ENCODE measurements at regions not wholly inside any gene's neighbourhood (a gene's known extent, or its start where the extent isn't known, plus 50 kb on each side); places are given as distances from the start of the nearest gene placed in this dataset.
"Not testable (repeated sequence)": the region's sequence is repeated elsewhere in the genome, so short reads cannot be mapped to it uniquely, and the experiment has no call there.

- DNase-seq: not testable (repeated sequence)
These were observed 235.7 kb downstream of the GOLGA6L6 start for GRCh38 chr15:20305912-20306311.

GRCh38 chr15:20305015-20305465, 236.6 kb downstream of the GOLGA6L6 start:
- not testable (repeated sequence) for DNase-seq

- not testable (repeated sequence) for DNase-seq
These were observed 237.2 kb downstream of the GOLGA6L6 start for GRCh38 chr15:20304282-20305014.

- not testable (repeated sequence) for DNase-seq
These were observed 238.1 kb downstream of the GOLGA6L6 start for GRCh38 chr15:20303248-20304171.

- not testable (repeated sequence) for DNase-seq
These were observed 239.2 kb downstream of the GOLGA6L6 start for GRCh38 chr15:20302141-20303069.

- not testable (repeated sequence) for DNase-seq
These were observed 240.0 kb downstream of the GOLGA6L6 start for GRCh38 chr15:20301471-20302081.

GRCh38 chr15:20301041-20301390, 240.6 kb downstream of the GOLGA6L6 start:
- not testable (repeated sequence) for DNase-seq

GRCh38 chr15:20300351-20301040, 241.1 kb downstream of the GOLGA6L6 start:
- not testable (repeated sequence) for DNase-seq

GRCh38 chr15:20297603-20298123, 243.9 kb downstream of the GOLGA6L6 start:
- not testable (repeated sequence) for DNase-seq

GRCh38 chr15:20296261-20296660, 245.3 kb downstream of the GOLGA6L6 start:
- not testable (repeated sequence) for DNase-seq

- DNase-seq: no peak
These were observed 246.3 kb downstream of the GOLGA6L6 start for GRCh38 chr15:20295238-20295811.

- DNase-seq: no peak
These were observed 246.9 kb downstream of the GOLGA6L6 start for GRCh38 chr15:20294651-20295237.

GRCh38 chr15:20292422-20293005, 249.1 kb downstream of the GOLGA6L6 start:
- DNase-seq: not testable (repeated sequence)

- not testable (repeated sequence) for DNase-seq
These were observed 250.0 kb downstream of the GOLGA6L6 start for GRCh38 chr15:20291616-20292015.

- not testable (repeated sequence) for DNase-seq
These were observed 251.0 kb downstream of the GOLGA6L6 start for GRCh38 chr15:20290606-20291005.

- DNase-seq: not testable (repeated sequence)
These were observed 252.0 kb downstream of the GOLGA6L6 start for GRCh38 chr15:20289538-20290103.

GRCh38 chr15:20288800-20289537, 252.6 kb downstream of the GOLGA6L6 start:
- DNase-seq: not testable (repeated sequence)

GRCh38 chr15:20286559-20286958, 255.0 kb downstream of the GOLGA6L6 start:
- not testable (repeated sequence) for DNase-seq
